Parathyroid adenoma (tissue), 2 donors: ENCODE measurements at regions not wholly inside any gene's neighbourhood (a gene's known extent, or its start where the extent isn't known, plus 50 kb on each side); places are given as distances from the start of the nearest gene placed in this dataset.

Experiments
- H2AFZ ChIP-seq: fragments of 300-600 bp; sonication (generic); one replicate; pipeline ENCODE4 v1.7.0; 2017; ENCODE audit warnings: antibody characterized with exemption, mild to moderate bottlenecking
- H3K27ac ChIP-seq: fragments of 300-600 bp; sonication (generic); one replicate; pipeline ENCODE4 v1.7.0; 2017
- H3K27me3 ChIP-seq: fragments of 300-600 bp; sonication (generic); one replicate; pipeline ENCODE4 v1.7.0; 2017; ENCODE audit warnings: low read length; ENCODE audit not compliant: control insufficient read depth, insufficient read depth
- H3K36me3 ChIP-seq: fragments of 300-600 bp; sonication (generic); one replicate; pipeline ENCODE4 v1.7.0; 2017; ENCODE audit warnings: low read length; ENCODE audit not compliant: control insufficient read depth, insufficient read depth
- H3K4me1 ChIP-seq: fragments of 300-600 bp; sonication (generic); one replicate; pipeline ENCODE4 v1.7.0; 2017; ENCODE audit warnings: control low read depth
- H3K4me2 ChIP-seq: fragments of 300-600 bp; sonication (generic); one replicate; pipeline ENCODE4 v1.7.0; 2017; ENCODE audit warnings: low read length
- H3K4me3 ChIP-seq: fragments of 300-600 bp; sonication (generic); one replicate; pipeline ENCODE4 v1.7.0; 2017; ENCODE audit warnings: low read depth, low read length
- H3K79me2 ChIP-seq: fragments of 300-600 bp; sonication (generic); one replicate; pipeline ENCODE4 v1.7.0; 2017; ENCODE audit warnings: control low read depth
- H3K9ac ChIP-seq: fragments of 300-600 bp; sonication (generic); one replicate; pipeline ENCODE4 v1.7.0; 2017; ENCODE audit warnings: mild to moderate bottlenecking
- H3K9me3 ChIP-seq: fragments of 300-600 bp; sonication (generic); one replicate; pipeline ENCODE4 v1.7.0; 2017; ENCODE audit warnings: low read length; ENCODE audit not compliant: control insufficient read depth
- TF ChIP-seq, protein P1 (sequence below): fragments of 300-600 bp; sonication (generic); IDR thresholded peaks from one replicate; pipeline ENCODE4 v1.7.0; 2017; ENCODE audit warnings: antibody characterized with exemption, mild to moderate bottlenecking
- donor health status: primary hyperparathyroidism.

DNA sequence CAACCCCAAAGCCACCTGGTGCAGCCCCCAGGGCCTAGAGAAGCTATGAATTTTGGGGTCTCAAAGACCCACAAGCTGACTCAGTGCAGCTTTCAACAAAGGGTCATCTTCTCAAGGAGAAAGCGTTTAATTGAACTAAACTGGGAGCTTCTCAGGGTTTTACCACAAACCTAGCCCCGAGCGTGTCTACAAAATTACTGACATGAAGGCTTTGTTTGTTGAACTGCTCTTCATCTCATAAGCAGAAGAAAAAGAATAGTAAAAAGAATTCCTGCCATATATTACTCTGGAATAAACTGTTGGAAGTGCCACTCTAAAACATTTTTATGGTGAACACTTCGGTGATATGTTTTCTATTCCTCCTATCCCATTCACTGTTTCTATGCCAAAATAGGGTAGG is 50.8 kb upstream of the INCENP start:
- H3K4me3 ChIP-seq: no peak overlapping the region
- H3K27ac ChIP-seq: no peak overlapping the region
- no peaks in the 10 kb centered on the region for H3K36me3 ChIP-seq
- TF ChIP-seq, protein P1, sequence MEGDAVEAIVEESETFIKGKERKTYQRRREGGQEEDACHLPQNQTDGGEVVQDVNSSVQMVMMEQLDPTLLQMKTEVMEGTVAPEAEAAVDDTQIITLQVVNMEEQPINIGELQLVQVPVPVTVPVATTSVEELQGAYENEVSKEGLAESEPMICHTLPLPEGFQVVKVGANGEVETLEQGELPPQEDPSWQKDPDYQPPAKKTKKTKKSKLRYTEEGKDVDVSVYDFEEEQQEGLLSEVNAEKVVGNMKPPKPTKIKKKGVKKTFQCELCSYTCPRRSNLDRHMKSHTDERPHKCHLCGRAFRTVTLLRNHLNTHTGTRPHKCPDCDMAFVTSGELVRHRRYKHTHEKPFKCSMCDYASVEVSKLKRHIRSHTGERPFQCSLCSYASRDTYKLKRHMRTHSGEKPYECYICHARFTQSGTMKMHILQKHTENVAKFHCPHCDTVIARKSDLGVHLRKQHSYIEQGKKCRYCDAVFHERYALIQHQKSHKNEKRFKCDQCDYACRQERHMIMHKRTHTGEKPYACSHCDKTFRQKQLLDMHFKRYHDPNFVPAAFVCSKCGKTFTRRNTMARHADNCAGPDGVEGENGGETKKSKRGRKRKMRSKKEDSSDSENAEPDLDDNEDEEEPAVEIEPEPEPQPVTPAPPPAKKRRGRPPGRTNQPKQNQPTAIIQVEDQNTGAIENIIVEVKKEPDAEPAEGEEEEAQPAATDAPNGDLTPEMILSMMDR: no peak
- H3K4me1 ChIP-seq: no peaks in the 10 kb centered on the region
- no peak overlapping the region for H2AFZ ChIP-seq
- H3K27me3 ChIP-seq: no peaks in the 10 kb centered on the region
- H3K79me2 ChIP-seq: no peaks in the 10 kb centered on the region
- H3K4me2 ChIP-seq: no peak overlapping the region
- H3K9ac ChIP-seq: no peak overlapping the region
- no peaks in the 10 kb centered on the region for H3K9me3 ChIP-seq

GRCh38 chr11:62071408-62071807 is 52.4 kb upstream of the INCENP start:
- no peak overlapping the region for H3K4me3 ChIP-seq
- H3K27me3 ChIP-seq: no peaks in the 10 kb centered on the region
- no peaks in the 10 kb centered on the region for H3K36me3 ChIP-seq
- no peak overlapping the region for H3K27ac ChIP-seq
- TF ChIP-seq, protein P1: no peak
- H3K79me2 ChIP-seq: no peaks in the 10 kb centered on the region
- no peaks in the 10 kb centered on the region for H3K9me3 ChIP-seq
- H3K9ac ChIP-seq: no peak overlapping the region
- H3K4me2 ChIP-seq: no peak overlapping the region
- H2AFZ ChIP-seq: no peak overlapping the region
- no peaks in the 10 kb centered on the region for H3K4me1 ChIP-seq

DNA sequence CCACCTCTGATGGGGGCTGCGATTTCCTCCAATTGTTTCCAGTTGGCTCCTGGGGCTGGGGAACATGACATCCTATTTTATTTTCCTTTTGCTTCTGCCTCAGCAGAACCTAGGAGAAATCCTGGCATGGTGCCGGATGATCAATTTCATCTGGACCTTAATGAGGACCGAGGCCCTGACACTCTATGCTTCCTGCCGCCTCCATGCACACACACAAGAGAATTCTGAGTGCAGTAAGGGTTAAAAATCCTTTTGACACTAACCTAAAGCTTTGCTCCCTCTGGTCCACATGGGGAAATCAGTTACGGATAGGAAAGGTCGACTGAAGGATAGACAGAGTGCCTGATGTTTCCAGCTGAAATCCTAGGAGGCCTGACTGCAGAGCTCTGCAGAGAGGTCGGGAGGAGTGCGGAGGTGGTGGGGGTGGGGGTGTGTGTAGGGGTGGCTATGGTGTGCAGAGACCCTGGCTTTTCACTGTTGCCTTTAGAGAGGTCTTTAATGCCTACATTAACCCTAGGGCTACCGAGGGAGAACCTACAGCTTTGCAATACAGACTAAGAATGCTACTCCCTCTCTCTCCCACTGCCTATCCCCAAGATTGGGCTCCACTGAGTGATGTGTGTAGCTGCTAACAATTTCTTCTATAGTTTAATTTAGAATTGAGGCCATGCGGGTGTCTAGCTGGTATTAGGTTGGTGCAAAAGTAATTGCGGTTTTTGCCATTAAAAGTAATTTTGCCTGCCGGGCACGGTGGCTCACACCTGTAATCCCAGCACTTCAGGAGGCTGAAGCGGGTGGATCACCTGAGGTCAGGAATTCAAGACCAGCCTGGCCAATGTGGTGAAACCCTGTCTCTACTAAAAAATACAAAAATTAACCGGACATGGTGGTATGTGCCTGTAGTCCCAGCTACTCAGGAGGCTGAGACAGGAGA is 53.6 kb upstream of the INCENP start:
- TF ChIP-seq, protein P1: no peak
- Histone ChIP-seq H3K79me2 (no peaks in the 10 kb centered on the region), H3K4me3 (no peak overlapping the region), H3K4me2 (no peak overlapping the region), H3K9me3 (no peaks in the 10 kb centered on the region), H3K36me3 (no peaks in the 10 kb centered on the region), H3K4me1 (no peaks in the 10 kb centered on the region), H3K9ac (no peak overlapping the region), H3K27ac (no peak overlapping the region), H3K27me3 (no peaks in the 10 kb centered on the region), H2AFZ (peak overlapping the region; percentile 15)

- TF ChIP-seq, protein P1: no peak
- Histone ChIP-seq H3K9ac (no peak overlapping the region), H3K79me2 (no peaks in the 10 kb centered on the region), H3K27ac (no peak overlapping the region), H3K4me3 (no peak overlapping the region), H3K4me2 (no peak overlapping the region), H3K4me1 (no peaks in the 10 kb centered on the region), H2AFZ (no peak overlapping the region), H3K27me3 (no peaks in the 10 kb centered on the region), H3K9me3 (no peaks in the 10 kb centered on the region), H3K36me3 (no peaks in the 10 kb centered on the region)
Measured at GRCh38 chr11:62069374-62069773, 54.4 kb upstream of the INCENP start.

DNA sequence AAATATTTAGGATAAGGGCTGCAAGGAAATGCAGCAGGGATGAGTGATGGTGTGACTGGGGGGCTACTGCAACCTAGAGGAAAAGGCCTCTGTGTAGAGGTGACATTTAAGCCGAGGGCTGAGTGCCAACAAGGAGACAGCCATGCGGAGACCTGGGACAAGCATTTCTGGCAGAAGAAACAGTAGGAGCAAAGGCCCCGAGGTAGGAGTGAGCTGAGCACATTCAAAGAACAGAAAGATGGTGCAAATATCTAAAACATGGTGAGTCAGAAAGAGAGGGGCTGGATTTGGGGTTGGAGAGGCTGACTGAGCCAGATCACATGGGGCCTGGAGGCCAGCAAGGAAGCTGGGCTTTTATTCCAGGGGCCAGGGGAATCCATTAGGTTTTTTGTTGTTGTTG is 55.1 kb upstream of the INCENP start:
- Histone ChIP-seq H3K27ac (no peak overlapping the region), H3K79me2 (no peaks in the 10 kb centered on the region), H3K36me3 (no peaks in the 10 kb centered on the region), H3K4me2 (no peak overlapping the region), H3K4me1 (no peaks in the 10 kb centered on the region), H3K9ac (no peak overlapping the region), H2AFZ (no peak overlapping the region), H3K9me3 (no peaks in the 10 kb centered on the region), H3K4me3 (no peak overlapping the region), H3K27me3 (no peaks in the 10 kb centered on the region)
- TF ChIP-seq, protein P1: no peak
